Right ventricle myocardium superior (tissue), 1 donor: ENCODE measurements at regions not wholly inside any gene's neighbourhood (a gene's known extent, or its start where the extent isn't known, plus 50 kb on each side); places are given as distances from the start of the nearest gene placed in this dataset.
"Not testable (repeated sequence)": the region's sequence is repeated elsewhere in the genome, so short reads cannot be mapped to it uniquely, and the experiment has no call there.

Experiments used
- ATAC-seq: fragments of 200-7000 bp; cut with Tn5 transposase; one replicate; pipeline ENCODE4 v1.9.1; 2020; ENCODE audit warnings: mild to moderate bottlenecking; ENCODE audit not compliant: poor library complexity
- DNase-seq: peaks from one replicate; pipeline ENCODE4 v3.0.0-alpha.2; 2020
- intact Hi-C: fragments of 100-400 bp; cut with DNase I; formaldehyde crosslinking; loops from one replicate; pipeline ENCODE4 v1.11.2; 2022
- donor health status: DM: no; HTN: yes; CAD: no; lungs with severe emphysema.

- intact Hi-C loops = no loop called here
- peak; percentile 94 for ATAC-seq
- peak; percentile 51 for DNase-seq
These were observed 130.8 kb downstream of the ZNF467 start for GRCh38 chr7:149642589-149642988.

GRCh38 chr7:149638566-149639320 lies 134.6 kb downstream of the ZNF467 start:
- intact Hi-C loops = no loop called here
- DNase-seq (no peak), ATAC-seq (no peak)

- ATAC-seq (no peak), DNase-seq (no peak)
- intact Hi-C loops = no loop called here
These were observed 135.3 kb downstream of the ZNF467 start for GRCh38 chr7:149637911-149638565.

- ATAC-seq (no peak), DNase-seq (no peak)
- intact Hi-C loops = no loop called here
These were observed 137.6 kb downstream of the ZNF467 start for GRCh38 chr7:149635561-149636329.

- intact Hi-C loops = no loop called here
- DNase-seq (no peak), ATAC-seq (no peak)
These were observed 136.7 kb upstream of the ZNF746 start for GRCh38 chr7:149633976-149634945.

GRCh38 chr7:149628361-149629149 lies 130.9 kb upstream of the ZNF746 start:
- DNase-seq, ATAC-seq: not testable (repeated sequence)
- intact Hi-C loops = loop anchor here (10.0 kb wide), 1 partner anchor 134 kb away; the partner anchor contains the start of gene ZNF746

GRCh38 chr7:149627911-149628310 lies 130.3 kb upstream of the ZNF746 start:
- DNase-seq (no peak), ATAC-seq (no peak)
- intact Hi-C loops = loop anchor here (10.0 kb wide), 1 partner anchor 133 kb away; the partner anchor contains the start of gene ZNF746

- no peak for DNase-seq
- no peak for ATAC-seq
- intact Hi-C loops = loop anchor here (10.0 kb wide), 1 partner anchor 132 kb away; the partner anchor contains the start of gene ZNF746
These were observed 129.4 kb upstream of the ZNF746 start for GRCh38 chr7:149626972-149627371.

- no peak for DNase-seq
- intact Hi-C loops = loop anchor here (10.0 kb wide), 1 partner anchor 131 kb away; the partner anchor contains the start of gene ZNF746
- no peak for ATAC-seq
These were observed 128.4 kb upstream of the ZNF746 start for GRCh38 chr7:149625947-149626392.

GRCh38 chr7:149625340-149625946 lies 127.8 kb upstream of the ZNF746 start:
- peak; percentile 77 for DNase-seq
- ATAC-seq = peak; percentile 70
- intact Hi-C loops = loop anchor here (10.0 kb wide), 1 partner anchor 131 kb away; the partner anchor contains the start of gene ZNF746

- intact Hi-C loops = loop anchor here (10.0 kb wide), 1 partner anchor 130 kb away; the partner anchor contains the start of gene ZNF746
- ATAC-seq (peak; percentile 99), DNase-seq (peak; percentile 97)
These were observed 127.1 kb upstream of the ZNF746 start for GRCh38 chr7:149624419-149625339.

- DNase-seq = peak; percentile 53
- intact Hi-C loops = loop anchor here (10.0 kb wide), 1 partner anchor 129 kb away; the partner anchor contains the start of gene ZNF746
- peak; percentile 24 for ATAC-seq
These were observed 126.4 kb upstream of the ZNF746 start for GRCh38 chr7:149624006-149624405.

GRCh38 chr7:149623262-149623997 lies 125.8 kb upstream of the ZNF746 start:
- peak; percentile 70 for DNase-seq
- intact Hi-C loops = loop anchor here (10.0 kb wide), 1 partner anchor 129 kb away; the partner anchor contains the start of gene ZNF746
- not testable (repeated sequence) for ATAC-seq

GRCh38 chr7:149622444-149623210 lies 125.0 kb upstream of the ZNF746 start:
- intact Hi-C loops = loop anchor here (10.0 kb wide), 1 partner anchor 128 kb away; the partner anchor contains the start of gene ZNF746
- no peak for ATAC-seq
- no peak for DNase-seq
